NCI-H1436 treated with DMSO at 0.1 percent for 48 hours (cell line): ENCODE measurements at regions not wholly inside any gene's neighbourhood (a gene's known extent, or its start where the extent isn't known, plus 50 kb on each side); places are given as distances from the start of the nearest gene placed in this dataset.

ENCODE experiments used
- DNase-seq: peaks from one replicate; lab custom pipeline; 2025; lab: John Stamatoyannopoulos, UW

- DNase-seq = no peak
These were observed 460.8 kb upstream of the CNTN5 start for GRCh38 chr11:98559961-98560360.

GRCh38 chr11:98561252-98561651 lies 459.5 kb upstream of the CNTN5 start:
- no peak for DNase-seq

GRCh38 chr11:98561877-98562395 lies 458.8 kb upstream of the CNTN5 start:
- no peak for DNase-seq

- DNase-seq = no peak
These were observed 456.5 kb upstream of the CNTN5 start for GRCh38 chr11:98564233-98564632.

GRCh38 chr11:98564881-98565280 lies 455.9 kb upstream of the CNTN5 start:
- DNase-seq = no peak

GRCh38 chr11:98565311-98565710 lies 455.4 kb upstream of the CNTN5 start:
- no peak for DNase-seq

- no peak for DNase-seq
These were observed 453.8 kb upstream of the CNTN5 start for GRCh38 chr11:98566978-98567377.

- no peak for DNase-seq
These were observed 452.7 kb upstream of the CNTN5 start for GRCh38 chr11:98568013-98568412.

GRCh38 chr11:98572941-98573340 lies 447.8 kb upstream of the CNTN5 start:
- no peak for DNase-seq

- DNase-seq = no peak
These were observed 432.9 kb upstream of the CNTN5 start for GRCh38 chr11:98587884-98588283.

- DNase-seq = no peak
These were observed 430.8 kb upstream of the CNTN5 start for GRCh38 chr11:98589967-98590366.

GRCh38 chr11:98600103-98600502 lies 420.6 kb upstream of the CNTN5 start:
- DNase-seq = no peak

GRCh38 chr11:98600786-98601773 lies 419.7 kb upstream of the CNTN5 start:
- DNase-seq = no peak

- DNase-seq = no peak
These were observed 404.6 kb upstream of the CNTN5 start for GRCh38 chr11:98616098-98616655.

GRCh38 chr11:98621767-98622166 lies 399.0 kb upstream of the CNTN5 start:
- no peak for DNase-seq

GRCh38 chr11:98625526-98625925 lies 395.2 kb upstream of the CNTN5 start:
- no peak for DNase-seq

- DNase-seq = no peak
These were observed 390.0 kb upstream of the CNTN5 start for GRCh38 chr11:98630736-98631135.

- DNase-seq = no peak
These were observed 363.0 kb upstream of the CNTN5 start for GRCh38 chr11:98657711-98658110.

- DNase-seq = no peak
These were observed 361.3 kb upstream of the CNTN5 start for GRCh38 chr11:98659431-98659830.

GRCh38 chr11:98674390-98674789 lies 346.4 kb upstream of the CNTN5 start:
- no peak for DNase-seq

- DNase-seq = no peak
These were observed 341.1 kb upstream of the CNTN5 start for GRCh38 chr11:98679673-98680072.

- DNase-seq = no peak
These were observed 319.2 kb upstream of the CNTN5 start for GRCh38 chr11:98701541-98701940.
